Epidermal melanocyte (primary cell): ENCODE measurements at regions not wholly inside any gene's neighbourhood (a gene's known extent, or its start where the extent isn't known, plus 50 kb on each side); places are given as distances from the start of the nearest gene placed in this dataset.
"Not testable (repeated sequence)": the region's sequence is repeated elsewhere in the genome, so short reads cannot be mapped to it uniquely, and the experiment has no call there.

Experiments used
- DNase-seq: peaks from one replicate; pipeline ENCODE4 v3.0.0; 2011; ENCODE audit warnings: low spot score; ENCODE audit not compliant: insufficient read length

DNA sequence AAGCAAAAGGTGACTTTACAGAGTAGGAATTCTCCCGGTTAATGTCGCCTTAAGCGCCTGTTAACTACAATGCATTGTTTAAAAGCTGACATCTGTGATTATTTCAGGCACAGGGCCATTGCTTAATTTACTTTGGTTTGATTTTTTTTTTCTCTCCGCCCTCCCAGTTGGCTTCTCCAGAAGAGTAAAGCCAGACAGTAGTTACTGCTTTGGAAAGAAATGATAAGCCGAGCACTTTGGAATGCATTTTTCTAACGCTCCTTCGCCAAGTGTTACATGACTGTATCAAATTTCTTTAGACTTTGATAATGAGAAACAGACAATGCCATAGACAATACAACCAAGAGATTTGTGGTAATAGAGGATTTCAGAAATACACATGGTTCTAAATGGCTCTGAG lies 383.0 kb upstream of the TENM3 start:
- peak; percentile 21 for DNase-seq

DNA sequence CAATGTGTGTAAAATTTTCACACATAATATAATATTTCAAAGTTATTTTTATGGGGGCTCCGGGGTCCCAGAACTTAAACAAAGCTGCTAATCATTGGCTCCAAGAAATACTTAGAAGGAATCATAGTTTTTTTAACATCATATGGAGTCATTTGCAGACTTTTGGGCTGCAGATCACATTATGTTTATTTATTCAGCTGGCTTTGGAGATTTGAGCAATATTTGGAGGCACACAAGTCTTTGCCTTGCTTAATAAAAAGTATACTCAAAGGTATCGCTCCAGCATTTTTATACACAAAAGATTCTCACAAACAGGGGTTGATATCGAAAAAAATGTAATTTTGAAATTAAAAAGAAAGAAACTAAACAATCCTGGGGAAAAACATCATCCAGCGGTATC lies 382.5 kb upstream of the TENM3 start:
- DNase-seq, result no peak

DNA sequence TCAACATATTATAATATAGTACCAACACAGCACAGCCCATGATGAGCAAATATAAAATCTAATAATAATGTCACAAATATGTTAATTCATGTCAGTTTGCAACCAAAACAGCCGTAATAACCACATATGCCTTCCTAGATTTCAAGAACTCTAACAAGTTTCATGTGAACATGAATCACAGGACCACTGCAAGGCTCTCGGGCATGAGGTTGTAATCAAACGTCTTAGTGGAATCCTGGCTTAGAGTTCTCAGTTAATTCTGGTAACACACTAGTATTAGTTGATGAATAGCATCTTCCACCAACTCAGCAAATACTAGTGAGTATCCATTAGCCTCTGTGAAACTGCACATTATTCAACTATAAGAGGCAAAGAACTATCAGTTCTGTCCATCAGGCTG lies 379.3 kb upstream of the TENM3 start:
- DNase-seq, result no peak

DNA sequence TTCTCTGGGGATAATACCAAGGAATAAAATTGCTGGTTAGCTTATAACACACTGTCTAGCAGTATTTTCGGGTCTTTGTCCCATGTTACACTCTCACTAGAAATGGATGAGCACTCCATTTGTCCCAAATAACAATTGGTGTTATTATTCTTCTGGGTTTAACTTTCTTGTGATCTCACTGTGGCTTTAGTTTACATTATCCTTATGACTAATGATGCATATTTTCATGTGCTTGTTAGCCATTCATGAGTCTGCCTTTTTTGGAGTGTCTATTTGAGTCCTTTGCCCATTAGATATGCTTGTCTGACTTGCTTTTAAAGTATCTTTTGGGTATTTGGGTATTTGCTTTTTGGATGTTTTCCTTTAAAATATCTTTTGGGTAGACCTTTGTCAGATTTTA lies 372.9 kb upstream of the TENM3 start:
- DNase-seq, result no peak

DNA sequence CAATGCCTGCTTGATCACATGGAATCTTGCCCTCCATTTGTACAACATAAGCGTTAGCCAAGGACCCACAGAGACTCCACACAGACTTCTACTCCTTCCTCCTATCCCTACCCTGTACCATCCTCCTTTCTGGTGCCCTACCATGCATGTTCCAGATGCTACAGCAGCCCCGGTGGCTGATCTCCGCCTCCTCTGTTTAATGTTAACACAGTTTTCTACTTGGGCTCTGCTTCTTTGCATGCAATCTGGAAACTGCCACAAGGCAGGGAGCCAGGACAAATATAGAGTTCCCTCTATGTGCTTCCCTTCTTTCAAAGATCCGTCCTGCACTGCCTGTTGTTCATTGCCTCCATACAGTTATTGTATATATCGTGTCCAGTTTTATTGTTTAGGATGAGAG lies 368.6 kb upstream of the TENM3 start:
- DNase-seq, result no peak

DNA sequence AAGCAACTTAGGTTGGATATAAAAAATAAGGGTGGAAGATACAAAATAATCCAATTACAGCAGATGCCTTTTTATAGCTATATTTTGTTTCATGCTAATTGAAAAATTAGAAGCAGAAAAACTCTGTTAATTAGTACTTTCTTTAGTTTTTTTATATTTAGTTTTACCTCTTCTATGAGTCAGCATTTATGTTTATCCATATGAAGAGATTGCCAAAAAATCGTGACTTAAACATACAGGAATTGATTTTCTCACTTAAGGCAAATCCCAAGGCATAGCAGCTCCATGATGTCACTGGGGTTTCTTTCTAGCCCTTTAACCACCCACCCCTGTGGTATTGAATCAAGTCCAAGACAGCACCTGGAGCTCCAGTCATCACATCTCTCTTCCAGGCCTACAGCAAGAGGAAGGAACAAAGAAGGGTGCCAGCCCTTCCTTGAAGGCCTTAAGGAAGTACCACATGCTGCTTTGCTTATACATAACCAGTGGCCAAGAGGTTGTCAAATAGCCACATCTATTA lies 365.8 kb upstream of the TENM3 start:
- DNase-seq, result no peak

DNA sequence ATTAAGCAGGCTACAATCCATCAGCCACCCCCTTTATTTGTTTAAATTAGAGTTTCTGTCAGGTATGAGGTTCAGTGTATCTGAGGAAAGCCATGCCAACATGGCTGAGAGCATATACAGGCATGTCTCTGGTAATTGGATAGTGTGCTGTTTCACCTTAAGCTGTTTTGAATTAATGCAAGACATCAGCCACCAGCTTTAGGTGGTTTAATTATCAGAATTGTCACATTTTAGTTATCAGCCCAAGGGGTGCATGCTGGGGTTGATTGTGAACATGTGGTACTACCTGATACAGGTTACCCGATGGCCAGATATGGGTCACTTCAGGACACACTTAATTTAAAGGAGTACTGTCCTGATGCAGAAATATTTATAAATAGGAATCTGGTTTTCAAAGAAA lies 353.2 kb upstream of the TENM3 start:
- no peak for DNase-seq

DNA sequence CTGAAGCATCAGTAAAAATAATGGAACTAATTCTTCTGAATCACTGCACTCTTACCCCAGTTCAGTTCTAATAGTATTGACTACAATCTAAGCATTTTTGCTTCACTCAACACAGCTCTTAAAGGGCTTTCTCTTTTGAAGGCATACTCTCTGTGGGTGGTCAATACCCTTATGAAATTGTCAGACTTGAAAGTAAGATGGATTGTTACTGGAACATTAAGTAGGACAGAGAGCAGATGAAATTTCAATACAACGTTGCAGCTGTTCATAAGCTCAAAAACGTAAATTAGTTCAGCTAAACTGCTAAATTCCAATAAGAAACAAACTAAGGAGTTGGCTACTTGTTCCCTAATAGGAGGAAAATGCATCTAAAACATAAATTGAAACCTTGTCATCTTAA lies 352.3 kb upstream of the TENM3 start:
- no peak for DNase-seq

DNA sequence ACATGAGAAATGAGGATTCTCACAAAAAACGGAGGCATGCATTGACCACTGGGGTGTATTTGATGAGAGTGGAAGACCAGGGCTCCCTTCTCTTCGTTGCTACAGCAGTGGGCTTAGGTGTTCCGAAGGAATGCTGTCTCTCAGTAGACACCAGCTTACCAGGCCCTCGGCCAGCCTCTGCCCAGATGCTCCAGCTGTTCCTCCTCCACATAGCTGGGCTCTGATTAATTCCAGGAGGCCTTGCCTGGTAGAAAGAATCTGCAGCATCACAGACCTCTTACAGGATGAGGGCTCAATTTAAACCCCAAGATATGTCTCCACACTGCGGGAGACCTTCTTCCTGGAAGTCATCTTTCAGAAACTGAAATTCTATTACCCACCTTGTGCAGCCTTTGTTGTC lies 346.6 kb upstream of the TENM3 start:
- no peak for DNase-seq

DNA sequence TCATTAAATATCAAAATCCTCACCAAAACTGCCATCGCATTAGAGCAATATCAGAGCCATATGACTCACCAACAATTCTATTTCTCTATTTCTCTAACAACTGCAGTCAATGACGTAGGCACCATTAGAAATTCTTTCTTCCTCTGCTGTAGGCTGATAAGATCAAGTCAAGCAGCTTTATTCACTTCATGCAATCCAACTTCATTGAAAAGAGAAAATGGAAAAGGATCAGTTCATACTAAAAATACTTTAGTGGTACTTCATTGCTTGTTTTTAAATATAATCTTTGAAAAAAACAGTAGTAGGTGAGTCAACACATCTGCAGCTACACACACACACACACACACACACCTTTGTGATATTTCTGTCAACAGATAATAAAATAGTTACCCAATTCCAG lies 345.3 kb upstream of the TENM3 start:
- DNase-seq, result no peak

DNA sequence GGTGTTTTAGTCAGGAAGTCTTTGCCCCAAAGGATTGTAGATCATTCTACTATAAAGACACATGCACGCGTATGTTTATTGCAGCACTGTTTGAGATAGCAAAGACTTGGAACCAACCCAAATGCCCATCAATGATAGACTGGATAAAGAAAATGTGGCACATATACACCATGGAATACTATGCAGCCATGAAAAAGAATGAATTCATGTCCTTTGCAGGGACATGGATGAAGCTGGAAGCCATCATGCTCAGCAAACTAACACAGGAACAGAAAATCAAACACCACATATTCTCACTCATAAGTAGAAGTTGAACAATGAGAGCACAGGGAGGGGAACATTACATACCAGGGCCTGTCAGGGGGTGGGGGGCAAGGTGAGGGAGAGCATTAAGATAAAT lies 340.8 kb upstream of the TENM3 start:
- not testable (repeated sequence) for DNase-seq

DNA sequence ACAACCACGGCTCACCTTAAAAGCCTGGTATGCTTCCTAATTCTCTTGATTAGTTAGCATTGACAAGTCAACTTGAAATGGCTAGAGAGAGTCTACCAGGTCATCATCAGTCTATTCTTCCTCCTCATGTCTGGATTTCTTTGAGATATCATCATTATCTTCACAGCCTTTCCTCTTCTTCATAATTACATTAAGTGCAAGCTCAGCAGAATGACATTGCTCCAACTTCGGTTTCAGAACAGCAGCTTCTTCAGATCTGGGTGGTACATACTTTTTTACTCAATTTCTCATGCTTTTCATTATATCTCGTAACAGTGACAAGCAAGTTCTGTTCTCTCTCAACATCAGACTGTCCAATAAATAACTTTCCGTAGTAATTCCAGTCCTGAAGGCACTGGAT lies 337.5 kb upstream of the TENM3 start:
- DNase-seq, result no peak

DNA sequence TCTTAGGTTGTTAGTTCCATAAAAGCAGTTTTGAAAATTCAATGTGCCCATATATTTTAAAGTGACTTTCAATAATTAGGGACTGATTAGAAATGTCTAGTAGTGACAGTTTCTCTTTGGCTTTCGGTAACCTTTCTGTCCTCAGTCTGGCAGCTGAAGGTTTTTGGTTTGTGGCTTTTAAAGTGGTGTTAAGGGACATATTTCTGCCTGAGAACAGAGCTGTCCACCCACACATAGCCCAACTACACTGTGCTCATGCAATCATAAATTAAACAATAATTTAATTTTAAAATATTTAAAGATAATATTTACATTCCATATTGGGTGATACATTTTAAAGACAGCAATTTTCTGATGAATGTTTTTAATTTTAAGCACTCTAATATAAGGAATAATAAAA lies 335.0 kb upstream of the TENM3 start:
- DNase-seq, result no peak

DNA sequence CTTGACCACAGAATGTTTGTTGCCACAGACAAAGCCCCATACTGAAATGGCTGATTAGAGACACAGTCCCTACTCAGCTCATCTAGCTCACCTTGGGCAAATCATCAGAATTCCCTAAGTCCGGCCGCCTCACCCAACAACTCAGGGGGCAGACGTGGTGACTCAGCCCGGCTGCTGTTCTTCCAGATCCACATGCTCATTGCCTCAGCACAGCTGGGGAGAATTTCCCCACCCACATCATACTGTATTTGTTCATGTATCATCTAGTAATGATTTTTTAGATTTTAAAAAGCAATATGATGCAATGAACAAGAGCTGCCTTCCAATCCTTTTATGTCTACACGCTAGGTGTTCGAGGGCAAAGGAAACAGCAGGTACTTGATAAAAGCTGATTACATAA lies 333.8 kb upstream of the TENM3 start:
- DNase-seq, result no peak

DNA sequence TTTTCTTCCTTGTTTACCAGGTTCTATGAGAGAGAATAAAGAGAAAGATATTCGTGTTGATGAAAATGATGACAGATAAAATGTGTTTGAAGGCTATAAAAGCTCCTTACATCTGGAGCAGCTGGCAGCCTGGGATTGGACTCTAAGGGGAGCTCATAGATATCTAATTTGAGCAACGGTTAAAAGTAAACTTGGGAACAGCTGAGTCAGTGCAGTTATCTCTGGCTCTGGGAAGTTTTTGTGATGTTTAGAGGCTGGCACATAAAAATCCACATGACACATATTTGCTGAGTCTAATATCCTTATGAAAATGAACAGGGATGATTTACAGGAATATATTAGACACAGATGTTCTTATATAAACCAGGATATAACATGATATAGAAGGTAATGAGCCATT lies 331.8 kb upstream of the TENM3 start:
- no peak for DNase-seq

DNA sequence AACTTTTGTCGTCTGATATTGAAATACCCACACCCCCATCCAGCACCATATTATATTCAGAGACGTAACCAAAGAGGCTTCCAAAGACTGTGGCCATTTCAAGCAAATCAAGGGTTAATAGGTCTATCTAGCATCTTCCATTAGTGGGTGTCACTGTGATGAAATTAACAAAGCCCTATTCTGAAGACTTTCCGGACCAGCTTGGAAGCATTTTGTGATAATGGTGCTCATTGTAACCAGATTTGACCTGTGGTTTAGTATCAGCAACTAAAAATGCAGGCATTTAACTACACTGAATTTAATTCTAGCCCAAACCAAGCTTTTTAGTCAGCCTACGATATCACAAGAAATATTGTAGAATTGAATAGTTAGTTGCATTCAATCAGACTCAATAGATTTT lies 309.7 kb upstream of the TENM3 start:
- DNase-seq, result no peak

DNA sequence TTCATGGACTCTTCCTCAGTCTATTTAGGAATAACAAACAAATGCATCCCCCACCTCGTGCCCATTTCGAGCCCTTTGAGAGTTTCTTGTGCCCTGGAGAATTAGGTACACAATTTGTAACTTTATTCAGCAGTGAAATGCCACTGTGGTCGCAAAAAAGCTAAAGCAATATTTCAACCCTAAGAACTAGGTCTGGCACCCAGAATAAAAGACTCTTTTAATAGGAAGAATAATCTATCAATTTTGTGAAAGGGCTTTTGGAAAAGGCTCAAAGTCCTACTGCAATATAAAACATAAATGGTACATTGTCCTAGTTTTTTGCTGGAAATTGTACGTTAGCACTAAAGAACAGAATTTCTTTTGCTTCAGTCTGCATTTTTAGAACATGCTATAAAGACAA lies 304.6 kb upstream of the TENM3 start:
- peak; percentile 24 for DNase-seq

DNA sequence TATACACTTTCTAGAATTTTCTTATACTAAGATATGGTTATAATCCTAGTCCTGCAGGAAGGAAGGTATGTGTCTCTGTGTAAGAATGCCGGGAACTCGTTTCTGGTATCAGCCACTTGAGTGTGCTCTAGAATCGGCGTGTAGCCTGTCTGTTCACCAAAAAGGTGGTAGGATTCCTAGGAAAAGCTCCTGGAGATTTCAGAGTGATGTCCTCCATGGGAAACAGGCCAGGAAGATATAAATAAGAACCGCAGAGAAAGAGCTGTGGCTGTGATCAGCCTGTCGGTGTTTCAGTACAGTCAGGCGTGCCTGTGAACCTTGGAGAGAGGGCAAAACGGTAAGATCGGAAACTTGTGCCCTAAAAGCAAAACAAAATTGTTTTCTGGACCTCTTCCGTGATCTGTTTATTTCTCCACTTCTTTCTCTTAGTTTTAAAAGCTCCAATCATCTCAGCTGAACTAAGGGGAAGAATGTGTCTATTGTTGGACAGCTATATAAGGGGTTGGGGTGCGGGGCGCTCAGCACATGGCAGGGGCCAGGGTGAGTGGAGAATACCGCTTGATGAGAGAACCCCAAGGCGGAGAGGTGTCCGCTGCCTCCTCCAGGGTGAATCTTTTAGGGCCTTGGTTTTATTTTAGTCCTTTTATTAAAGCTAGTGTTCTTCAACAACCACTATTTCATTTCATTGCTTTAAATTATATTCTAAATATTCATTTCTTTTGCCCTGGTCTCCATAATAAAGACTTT lies 303.8 kb upstream of the TENM3 start:
- no peak for DNase-seq

DNA sequence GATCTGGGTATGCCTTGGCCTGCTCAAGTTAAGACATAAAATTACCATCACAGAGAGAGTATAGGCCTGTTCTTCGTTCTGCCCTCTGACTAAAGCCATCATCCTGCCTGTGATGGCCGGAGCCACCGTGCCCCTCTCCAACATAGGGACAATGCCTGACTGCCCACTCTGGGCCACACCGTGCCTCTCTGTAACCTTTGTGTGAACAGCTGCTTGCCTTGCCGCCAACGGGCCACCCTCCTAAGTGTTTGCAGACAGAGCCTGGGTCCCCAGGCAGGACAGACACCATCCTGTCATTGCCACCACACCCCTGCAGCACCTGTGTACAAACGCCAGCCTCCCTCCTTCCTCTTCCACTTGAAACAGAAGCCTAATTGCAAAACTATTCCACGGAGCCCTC lies 298.7 kb upstream of the TENM3 start:
- DNase-seq, result no peak

DNA sequence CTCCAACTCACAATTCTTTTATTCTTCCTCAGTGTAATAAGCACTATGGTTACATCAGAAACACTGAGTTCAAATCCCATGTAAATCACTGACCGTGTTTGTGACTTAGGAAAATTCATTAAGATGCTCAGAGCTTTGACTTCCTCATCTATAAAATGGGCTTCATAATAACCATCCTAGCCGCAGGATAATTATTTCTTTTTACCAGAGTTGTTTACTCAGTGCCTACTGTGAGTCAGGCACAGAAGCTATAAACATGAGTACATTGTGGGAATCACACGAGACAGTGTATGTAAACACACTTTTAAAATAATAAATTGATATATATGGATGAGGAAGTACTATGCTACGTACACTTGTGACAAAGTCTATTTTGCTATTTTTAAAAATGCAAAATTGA lies 296.3 kb upstream of the TENM3 start:
- DNase-seq, result no peak

DNA sequence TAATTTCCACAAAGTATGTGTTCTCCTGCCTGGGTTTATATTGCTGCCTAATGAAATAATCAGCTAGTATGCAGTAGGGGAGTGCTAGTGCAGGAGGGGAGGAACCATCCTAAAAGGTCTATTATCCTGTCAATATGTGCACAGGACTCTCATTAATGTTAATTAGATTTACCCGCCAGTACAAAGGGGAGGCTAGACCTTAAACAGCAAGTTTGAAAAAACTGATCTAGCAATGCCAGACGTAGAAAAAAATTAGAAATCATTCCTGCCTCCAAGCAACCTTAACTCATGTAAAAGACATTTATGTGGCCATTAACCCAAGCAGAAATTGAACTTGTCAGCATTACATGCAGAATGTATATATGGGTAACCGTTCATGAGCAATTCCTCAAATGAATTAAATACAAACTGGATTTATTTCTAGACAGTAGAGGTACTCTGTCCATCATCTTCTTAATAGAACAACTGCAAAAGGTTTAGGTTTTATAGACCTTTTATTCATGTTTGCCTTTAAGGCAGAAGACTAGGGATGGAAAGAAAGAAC lies 294.3 kb upstream of the TENM3 start:
- DNase-seq, result no peak

DNA sequence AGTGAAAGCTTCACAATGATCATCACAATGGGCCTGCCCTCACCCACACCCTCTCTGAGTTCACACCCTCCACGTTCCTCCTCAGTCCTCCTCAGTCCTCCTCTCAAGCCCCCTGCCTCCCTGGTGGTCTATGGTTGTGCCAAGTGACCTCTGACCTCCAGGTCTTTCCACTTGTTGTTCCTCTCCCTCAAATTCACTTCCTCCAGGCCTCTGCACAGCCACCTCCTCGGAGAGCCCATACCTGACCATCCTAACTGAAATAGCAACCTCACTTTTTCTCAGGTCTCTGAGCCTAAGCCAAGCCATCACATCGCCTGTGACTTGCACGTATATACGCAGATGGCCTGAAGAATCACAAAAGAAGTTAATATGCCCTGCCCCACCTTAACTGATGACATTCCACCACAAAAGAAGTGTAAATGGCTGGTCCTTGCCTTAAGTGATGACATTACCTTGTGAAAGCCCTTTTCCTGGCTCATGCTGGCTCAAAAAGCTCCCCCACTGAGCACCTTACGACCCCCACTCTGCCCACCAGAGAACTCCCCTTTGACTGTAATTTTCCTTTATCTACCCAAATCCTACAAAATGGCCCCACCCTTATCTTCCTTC lies 293.4 kb upstream of the TENM3 start:
- no peak for DNase-seq
